OCI-LY7 (cell line): ENCODE measurements at regions not wholly inside any gene's neighbourhood (a gene's known extent, or its start where the extent isn't known, plus 50 kb on each side); places are given as distances from the start of the nearest gene placed in this dataset.

ENCODE experiments used
- BruUV-seq: library from RNA; stranded (reverse); fragments of 400-500 nt; replicated peaks from 2 replicates; lab custom pipeline; 2021; lab: Mats Ljungman, UMichigan
- CTCF ChIA-PET: fragments of 300-600 bp; sonication (Branson Sonifier 250); formaldehyde crosslinking; loops from one replicate; lab custom pipeline; 2022; ENCODE audit warnings: antibody characterized with exemption; ENCODE audit not compliant: unreplicated experiment; lab: Charles Lee
- POLR2A ChIA-PET: fragments of 300-600 bp; sonication (Branson Sonifier 250); formaldehyde crosslinking; loops from one replicate; lab custom pipeline; 2022; ENCODE audit warnings: antibody characterized with exemption; lab: Charles Lee
- DNase-seq: peaks from one replicate; pipeline ENCODE4 v3.0.0-alpha.2; 2015; ENCODE audit warnings: low spot score
- H2AFZ ChIP-seq: fragments of 200-600 bp; sonication (generic), shearing (Covaris generic); 2 replicates; pipeline ENCODE4 v1.6.1; 2014; ENCODE audit warnings: mild to moderate bottlenecking, antibody characterized with exemption, low read length, moderate library complexity
- H3K27ac ChIP-seq: fragments of 200-600 bp; sonication (generic); 2 replicates; pipeline ENCODE4 v1.5.1; 2014; ENCODE audit warnings: mixed run types, low read depth, mild to moderate bottlenecking, moderate library complexity, low read length, inconsistent platforms; ENCODE audit not compliant: poor library complexity, severe bottlenecking
- H3K36me3 ChIP-seq: fragments of 200-600 bp; sonication (generic); 2 replicates; pipeline ENCODE4 v1.6.1; 2014; ENCODE audit warnings: mild to moderate bottlenecking, antibody characterized with exemption, low read length, moderate library complexity, mixed read lengths; ENCODE audit not compliant: insufficient read depth
- H3K4me1 ChIP-seq: fragments of 200-600 bp; sonication (generic); 2 replicates; pipeline ENCODE4 v1.5.1; 2014; ENCODE audit warnings: mild to moderate bottlenecking, low read length; ENCODE audit not compliant: insufficient read depth, poor library complexity, severe bottlenecking
- H3K4me2 ChIP-seq: fragments of 200-600 bp; sonication (generic); 2 replicates; pipeline ENCODE4 v1.6.1; 2014; ENCODE audit warnings: mild to moderate bottlenecking, low read length
- H3K4me3 ChIP-seq: fragments of 200-600 bp; sonication (generic); 2 replicates; pipeline ENCODE4 v1.5.1; 2014; ENCODE audit warnings: mild to moderate bottlenecking, low read depth, low read length; ENCODE audit not compliant: poor library complexity, severe bottlenecking
- H3K79me2 ChIP-seq: fragments of 200-600 bp; sonication (generic); 2 replicates; pipeline ENCODE4 v1.6.1; 2016; ENCODE audit warnings: low read depth, mild to moderate bottlenecking, low read length, moderate library complexity, mixed read lengths; ENCODE audit not compliant: insufficient read depth
- H3K9me2 ChIP-seq: fragments of 200-600 bp; sonication (generic); 2 replicates; pipeline ENCODE4 v1.6.1; 2016; ENCODE audit warnings: mild to moderate bottlenecking, low read length, mixed read lengths; ENCODE audit not compliant: insufficient read depth
- H3K9me3 ChIP-seq: fragments of 200-600 bp; sonication (generic); 2 replicates; pipeline ENCODE4 v1.6.1; 2014; ENCODE audit warnings: mild to moderate bottlenecking, mixed run types, low read length, mixed read lengths
- H4K20me1 ChIP-seq: fragments of 200-600 bp; sonication (generic); 2 replicates; pipeline ENCODE4 v1.6.1; 2014; ENCODE audit warnings: mild to moderate bottlenecking, antibody characterized with exemption, low read length, moderate library complexity, mixed read lengths; ENCODE audit not compliant: insufficient read depth
- CTCF ChIP-seq: fragments of 200-600 bp; sonication (generic); conservative IDR thresholded peaks from 2 replicates; pipeline ENCODE4 v1.5.1; 2014; ENCODE audit warnings: mild to moderate bottlenecking, antibody characterized with exemption, low read length, moderate library complexity, mixed read lengths
- EZH2phosphoT487 ChIP-seq: fragments of 200-600 bp; sonication (generic); IDR thresholded peaks from 2 replicates; pipeline ENCODE4 v1.6.1; 2018; ENCODE audit warnings: low read depth, borderline replicate concordance, mild to moderate bottlenecking, mixed run types, antibody characterized with exemption, low read length, moderate library complexity, mixed read lengths
- intact Hi-C: fragments of 100-400 bp; cut with micrococcal nuclease; formaldehyde crosslinking; loops from one replicate; pipeline ENCODE4 v1.10.0; 2022; ENCODE audit not compliant: unreplicated experiment

DNA sequence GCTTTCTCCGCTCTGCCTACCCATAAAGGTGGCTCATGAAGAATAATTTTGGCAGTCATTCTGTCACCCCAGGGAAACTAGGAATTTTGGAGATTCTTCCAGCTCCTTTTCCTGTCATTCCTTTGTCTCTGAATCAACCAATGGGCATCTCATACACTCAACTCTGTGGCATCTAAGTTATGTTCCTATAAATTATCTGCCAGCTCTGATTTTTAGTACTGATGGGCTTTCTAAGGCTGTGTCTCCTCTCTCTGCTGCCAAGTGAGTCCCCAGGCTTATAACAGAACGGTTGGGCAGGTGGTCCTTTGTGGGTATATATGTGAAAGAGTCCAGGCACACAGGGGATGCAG lies 226.8 kb downstream of the NMUR2 start:
- POLR2A ChIA-PET, result no interaction called here
- Histone ChIP-seq H3K4me2 (no peak overlapping the region), H4K20me1 (no peaks in the 10 kb centered on the region), H3K79me2 (no peaks in the 10 kb centered on the region), H3K9me3 (no peaks in the 10 kb centered on the region), H3K4me1 (no peaks in the 10 kb centered on the region), H3K4me3 (no peak overlapping the region), H3K36me3 (no peaks in the 10 kb centered on the region), H3K27ac (no peak overlapping the region), H2AFZ (no peak overlapping the region), H3K9me2 (no peaks in the 10 kb centered on the region)
- TF ChIP-seq CTCF, result no peak
- TF ChIP-seq EZH2phosphoT487, result no peak
- BruUV-seq, result no TSS peak
- CTCF ChIA-PET, result no interaction called here
- intact Hi-C loops, result no loop called here
- no peak for DNase-seq

DNA sequence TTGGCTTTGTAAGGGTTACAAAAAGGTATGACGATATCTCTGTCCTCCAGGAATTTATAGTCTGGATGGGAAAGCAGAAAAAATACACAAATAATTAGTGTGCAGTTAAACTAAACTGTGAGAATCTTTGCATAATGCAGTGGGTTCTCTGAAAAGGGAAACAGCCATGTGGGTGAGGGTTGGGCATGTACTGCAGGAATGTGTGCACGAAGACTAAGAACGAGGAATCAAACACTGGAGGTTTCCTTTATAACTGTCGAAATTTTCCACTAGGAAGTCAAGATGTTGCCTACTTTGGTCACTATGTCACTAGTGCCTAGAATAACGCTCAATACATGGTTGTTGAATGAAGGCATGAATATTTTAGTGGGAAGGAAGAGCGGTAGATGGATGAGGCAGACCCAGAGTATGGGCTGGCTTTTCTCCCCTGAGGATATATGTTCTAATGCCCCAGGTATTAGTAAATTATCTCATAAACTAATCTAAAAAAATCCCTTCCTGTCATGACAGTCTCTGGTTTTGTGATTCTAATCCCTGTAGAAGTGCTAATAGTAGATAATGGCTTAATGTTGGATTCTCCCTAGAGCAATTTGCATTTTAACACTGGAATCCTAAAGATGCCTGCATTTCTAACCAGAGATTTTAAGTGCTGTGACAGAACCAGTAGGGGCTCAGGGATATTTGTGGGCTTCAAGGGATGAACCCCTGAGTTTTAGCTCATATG lies 227.3 kb downstream of the NMUR2 start:
- H4K20me1 ChIP-seq, result no peaks in the 10 kb centered on the region
- DNase-seq, result no peak
- H3K4me2 ChIP-seq, result no peak overlapping the region
- ChIA-PET CTCF (no interaction called here), POLR2A (no interaction called here)
- TF ChIP-seq CTCF, result no peak
- H3K4me1 ChIP-seq, result no peaks in the 10 kb centered on the region
- intact Hi-C loops, result no loop called here
- H3K9me2 ChIP-seq, result no peaks in the 10 kb centered on the region
- H3K9me3 ChIP-seq, result no peaks in the 10 kb centered on the region
- no peaks in the 10 kb centered on the region for H3K36me3 ChIP-seq
- H3K4me3 ChIP-seq, result no peak overlapping the region
- no peaks in the 10 kb centered on the region for H3K79me2 ChIP-seq
- H3K27ac ChIP-seq, result no peak overlapping the region
- no peak overlapping the region for H2AFZ ChIP-seq
- BruUV-seq, result no TSS peak

GRCh38 chr5:152171888-152172287 lies 233.2 kb downstream of the NMUR2 start:
- Histone ChIP-seq H3K79me2 (no peaks in the 10 kb centered on the region), H3K9me3 (no peaks in the 10 kb centered on the region), H4K20me1 (no peaks in the 10 kb centered on the region), H3K9me2 (no peaks in the 10 kb centered on the region), H2AFZ (no peak overlapping the region), H3K36me3 (no peaks in the 10 kb centered on the region), H3K4me2 (no peak overlapping the region), H3K4me1 (no peaks in the 10 kb centered on the region), H3K4me3 (no peak overlapping the region), H3K27ac (no peak overlapping the region)
- ChIA-PET POLR2A (interaction anchor here (0.7 to 1.5 kb wide), 2 partner anchors 67 to 147 kb away, joined by 3 read pairs; no protein-coding TSS in a partner anchor), CTCF (no interaction called here)
- no TSS peak for BruUV-seq
- no peak for TF ChIP-seq CTCF
- no peak for TF ChIP-seq EZH2phosphoT487
- intact Hi-C loops, result no loop called here
- no peak for DNase-seq
